GM23338 (cell line): ENCODE measurements at regions not wholly inside any gene's neighbourhood (a gene's known extent, or its start where the extent isn't known, plus 50 kb on each side); places are given as distances from the start of the nearest gene placed in this dataset.

Experiments used
- ATAC-seq: fragments of 200-7000 bp; cut with Tn5 transposase; 3 replicates; pipeline ENCODE4 v1.9.1; 2020
- DNase-seq: peaks from one replicate; pipeline ENCODE4 v3.0.0-alpha.2; 2015; ENCODE audit warnings: low spot score
- H2AFZ ChIP-seq: fragments of 200-600 bp; sonication (generic); 2 replicates; pipeline ENCODE4 v1.8.0; 2016; ENCODE audit warnings: antibody characterized with exemption, mild to moderate bottlenecking, moderate library complexity
- H3F3A ChIP-seq: fragments of 200-600 bp; sonication (generic); replicated peaks from 2 replicates; pipeline ENCODE4 v1.8.0; 2017; ENCODE audit warnings: antibody characterized with exemption, mixed run types, low read depth
- H3K27ac ChIP-seq: fragments of 200-600 bp; sonication (generic); 2 replicates; pipeline ENCODE4 v1.6.1; 2016; ENCODE audit warnings: low read depth
- H3K27me3 ChIP-seq: fragments of 200-600 bp; sonication (generic); 2 replicates; pipeline ENCODE4 v1.8.0; 2016; ENCODE audit warnings: mild to moderate bottlenecking, mixed run types, moderate library complexity; ENCODE audit not compliant: insufficient read depth
- H3K36me3 ChIP-seq: fragments of 200-600 bp; sonication (generic); 2 replicates; pipeline ENCODE4 v1.8.0; 2016; ENCODE audit warnings: mild to moderate bottlenecking; ENCODE audit not compliant: insufficient read depth
- H3K4me1 ChIP-seq: fragments of 200-600 bp; sonication (generic); 2 replicates; pipeline ENCODE4 v1.8.0; 2016; ENCODE audit warnings: mild to moderate bottlenecking, moderate library complexity; ENCODE audit not compliant: insufficient read depth
- H3K4me2 ChIP-seq: fragments of 200-600 bp; sonication (generic); 2 replicates; pipeline ENCODE4 v1.7.1; 2017; ENCODE audit warnings: mixed run types
- H3K4me3 ChIP-seq: fragments of 200-600 bp; sonication (generic); 2 replicates; pipeline ENCODE4 v1.6.1; 2016; ENCODE audit warnings: mixed run types
- H3K79me2 ChIP-seq: fragments of 200-600 bp; sonication (generic); replicated peaks from 2 replicates; pipeline ENCODE4 v1.8.0; 2017; ENCODE audit warnings: mild to moderate bottlenecking; ENCODE audit not compliant: insufficient read depth
- H3K9me2 ChIP-seq: fragments of 200-600 bp; sonication (generic); 2 replicates; pipeline ENCODE4 v1.8.0; 2017; ENCODE audit not compliant: insufficient read depth
- H4K20me1 ChIP-seq: fragments of 200-600 bp; sonication (generic); replicated peaks from 2 replicates; pipeline ENCODE4 v1.8.0; 2017; ENCODE audit warnings: mild to moderate bottlenecking; ENCODE audit not compliant: insufficient read depth
- H3K27ac Mint-ChIP-seq: 2 replicates; pipeline ENCODE4 v1.8.0; 2020; ENCODE audit warnings: inconsistent platforms, mild to moderate bottlenecking, moderate library complexity, mixed read lengths
- H3K27me3 Mint-ChIP-seq: 3 replicates; pipeline ENCODE4 v1.8.0; 2022; ENCODE audit warnings: low read depth, mild to moderate bottlenecking, moderate library complexity, mixed read lengths, inconsistent platforms; ENCODE audit not compliant: insufficient read depth, poor library complexity
- H3K36me3 Mint-ChIP-seq: 3 replicates; pipeline ENCODE4 v1.8.0; 2021; ENCODE audit warnings: low read depth, mild to moderate bottlenecking, inconsistent platforms, moderate library complexity, mixed read lengths
- H3K4me1 Mint-ChIP-seq: 3 replicates; pipeline ENCODE4 v1.8.0; 2020; ENCODE audit warnings: mild to moderate bottlenecking, inconsistent platforms, mixed read lengths
- H3K4me3 Mint-ChIP-seq: 3 replicates; pipeline ENCODE4 v1.8.0; 2021; ENCODE audit warnings: moderate library complexity, mild to moderate bottlenecking, inconsistent platforms, mixed read lengths
- H3K9me3 Mint-ChIP-seq: 3 replicates; pipeline ENCODE4 v1.8.0; 2020; ENCODE audit warnings: moderate library complexity, mild to moderate bottlenecking, inconsistent platforms, mixed read lengths
- CTCF ChIP-seq, 2 experiments: fragments of 200-600 bp in 1 of 2; sonication (generic) in 1 of 2; conservative IDR thresholded peaks; 2 replicates each; pipeline versions ENCODE4 v1.5.1 to v1.6.1; 2016 to 2017; ENCODE audit warnings: antibody characterized with exemption in 2 of 2, low read depth in 2 of 2, mild to moderate bottlenecking in 2 of 2, moderate library complexity in 1 of 2
- ETS1 ChIP-seq: IDR thresholded peaks from 2 replicates; pipeline ENCODE4 v1.6.1; 2016; ENCODE audit warnings: antibody characterized with exemption
- EZH2 ChIP-seq: fragments of 200-600 bp; sonication (generic); IDR thresholded peaks from one replicate; pipeline ENCODE4 v1.8.0; 2017; ENCODE audit warnings: antibody characterized with exemption, mild to moderate bottlenecking, low read depth; ENCODE audit not compliant: unreplicated experiment
- EZH2phosphoT487 ChIP-seq: fragments of 200-600 bp; sonication (generic); IDR thresholded peaks from one replicate; pipeline ENCODE4 v1.8.1; 2018; ENCODE audit warnings: antibody characterized with exemption; ENCODE audit not compliant: unreplicated experiment
- NANOG ChIP-seq: IDR thresholded peaks from 2 replicates; pipeline ENCODE4 v1.6.1; 2016; ENCODE audit warnings: antibody characterized with exemption, borderline replicate concordance
- POLR2AphosphoS5 ChIP-seq: IDR thresholded peaks from 2 replicates; pipeline ENCODE4 v1.6.1; 2016; ENCODE audit warnings: antibody characterized with exemption, low read depth
- STAT1 ChIP-seq: IDR thresholded peaks from one replicate; pipeline ENCODE4 v1.6.1; 2016; ENCODE audit warnings: antibody characterized with exemption; ENCODE audit not compliant: unreplicated experiment
- ZNF331 ChIP-seq: fragments of 250-450 bp; sonication (Bioruptor Pico); IDR thresholded peaks from 2 replicates; pipeline ENCODE4 v1.5.0; 2020; ENCODE audit warnings: low read depth, mild to moderate bottlenecking, moderate library complexity
- ZNF462 ChIP-seq: fragments of 250-450 bp; sonication (Bioruptor Pico); IDR thresholded peaks from 2 replicates; pipeline ENCODE4 v1.5.0; 2020; ENCODE audit warnings: mild to moderate bottlenecking, moderate library complexity
- TF ChIP-seq, protein P1 (sequence below): IDR thresholded peaks from one replicate; pipeline ENCODE4 v1.6.1; 2018; ENCODE audit warnings: antibody characterized with exemption; ENCODE audit not compliant: unreplicated experiment

- TF ChIP-seq, protein P1, sequence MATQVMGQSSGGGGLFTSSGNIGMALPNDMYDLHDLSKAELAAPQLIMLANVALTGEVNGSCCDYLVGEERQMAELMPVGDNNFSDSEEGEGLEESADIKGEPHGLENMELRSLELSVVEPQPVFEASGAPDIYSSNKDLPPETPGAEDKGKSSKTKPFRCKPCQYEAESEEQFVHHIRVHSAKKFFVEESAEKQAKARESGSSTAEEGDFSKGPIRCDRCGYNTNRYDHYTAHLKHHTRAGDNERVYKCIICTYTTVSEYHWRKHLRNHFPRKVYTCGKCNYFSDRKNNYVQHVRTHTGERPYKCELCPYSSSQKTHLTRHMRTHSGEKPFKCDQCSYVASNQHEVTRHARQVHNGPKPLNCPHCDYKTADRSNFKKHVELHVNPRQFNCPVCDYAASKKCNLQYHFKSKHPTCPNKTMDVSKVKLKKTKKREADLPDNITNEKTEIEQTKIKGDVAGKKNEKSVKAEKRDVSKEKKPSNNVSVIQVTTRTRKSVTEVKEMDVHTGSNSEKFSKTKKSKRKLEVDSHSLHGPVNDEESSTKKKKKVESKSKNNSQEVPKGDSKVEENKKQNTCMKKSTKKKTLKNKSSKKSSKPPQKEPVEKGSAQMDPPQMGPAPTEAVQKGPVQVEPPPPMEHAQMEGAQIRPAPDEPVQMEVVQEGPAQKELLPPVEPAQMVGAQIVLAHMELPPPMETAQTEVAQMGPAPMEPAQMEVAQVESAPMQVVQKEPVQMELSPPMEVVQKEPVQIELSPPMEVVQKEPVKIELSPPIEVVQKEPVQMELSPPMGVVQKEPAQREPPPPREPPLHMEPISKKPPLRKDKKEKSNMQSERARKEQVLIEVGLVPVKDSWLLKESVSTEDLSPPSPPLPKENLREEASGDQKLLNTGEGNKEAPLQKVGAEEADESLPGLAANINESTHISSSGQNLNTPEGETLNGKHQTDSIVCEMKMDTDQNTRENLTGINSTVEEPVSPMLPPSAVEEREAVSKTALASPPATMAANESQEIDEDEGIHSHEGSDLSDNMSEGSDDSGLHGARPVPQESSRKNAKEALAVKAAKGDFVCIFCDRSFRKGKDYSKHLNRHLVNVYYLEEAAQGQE = no peak
- TF ChIP-seq NANOG (no peak), CTCF (conservative IDR thresholded peaks at IDR 0.05; ENCODE audit: low read depth in 2 of 2) (no peak), ZNF331 (no peak), EZH2 (no peak)
Measured at GRCh38 chr2:198973181-198973580, 484.6 kb downstream of the SATB2 start (continued).

DNA sequence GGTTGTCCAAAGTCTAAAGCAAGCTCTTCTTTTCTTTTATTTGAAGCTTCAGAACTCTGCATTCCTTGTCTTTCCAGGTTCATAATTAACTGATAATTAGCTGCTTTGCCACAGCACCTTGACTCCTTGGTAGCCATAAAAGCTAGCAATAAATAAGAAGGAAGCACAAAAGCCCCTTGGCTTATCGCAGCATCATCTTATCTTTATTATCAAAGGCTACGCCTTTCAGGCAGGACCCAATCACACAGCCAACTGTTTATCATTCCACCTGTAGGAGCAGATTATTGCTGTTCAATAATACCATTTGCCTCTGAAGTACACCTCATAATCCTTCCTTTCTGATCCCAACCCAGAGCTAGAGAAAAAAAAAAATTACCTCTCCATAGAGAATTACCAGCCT lies 489.2 kb downstream of the SATB2 start:
- no peaks in the 10 kb centered on the region; the same call in 2 of the 3 replicates for H3K9me3 Mint-ChIP-seq
- peaks cover 2% of the 10 kb centered on the region for H3K27me3 Mint-ChIP-seq
- ATAC-seq (no peak), DNase-seq (no peak)
- H3K9me2 ChIP-seq = no peaks in the 10 kb centered on the region
- H4K20me1 ChIP-seq = no peaks in the 10 kb centered on the region
- no peaks in the 10 kb centered on the region for H3K4me1 ChIP-seq
- no peaks in the 10 kb centered on the region for H3F3A ChIP-seq
- H3K27ac Mint-ChIP-seq = no peak overlapping the region
- no peak overlapping the region for H3K27ac ChIP-seq
- H3K4me3 Mint-ChIP-seq = no peak overlapping the region
- no peaks in the 10 kb centered on the region for H3K36me3 ChIP-seq
- no peaks in the 10 kb centered on the region for H3K79me2 ChIP-seq
- no peak overlapping the region for H2AFZ ChIP-seq
- no peaks in the 10 kb centered on the region for H3K27me3 ChIP-seq
- H3K4me2 ChIP-seq = no peak overlapping the region
- no peak overlapping the region for H3K4me3 ChIP-seq
- H3K36me3 Mint-ChIP-seq = no peaks in the 10 kb centered on the region
- H3K4me1 Mint-ChIP-seq = no peaks in the 10 kb centered on the region; the same call in 2 of the 3 replicates
- TF ChIP-seq CTCF (conservative IDR thresholded peaks at IDR 0.05; ENCODE audit: low read depth in 2 of 2) = no peak
- no peak for TF ChIP-seq EZH2
- no peak for TF ChIP-seq ZNF331
- TF ChIP-seq STAT1 = no peak
- no peak for TF ChIP-seq POLR2AphosphoS5
- no peak for TF ChIP-seq ETS1
- TF ChIP-seq ZNF462 (CRISPR knock-in tag) = no peak
- TF ChIP-seq EZH2phosphoT487 = no peak
